Activated gamma-delta T cell treated with Interleukin-2 at 50 U/mL for 16 hours (primary cell): ENCODE measurements at regions not wholly inside any gene's neighbourhood (a gene's known extent, or its start where the extent isn't known, plus 50 kb on each side); places are given as distances from the start of the nearest gene placed in this dataset.
"Not testable (repeated sequence)": the region's sequence is repeated elsewhere in the genome, so short reads cannot be mapped to it uniquely, and the experiment has no call there.

ENCODE experiments used
- DNase-seq: peaks from one replicate; pipeline ENCODE4 v3.0.0-alpha.2; 2020

DNA sequence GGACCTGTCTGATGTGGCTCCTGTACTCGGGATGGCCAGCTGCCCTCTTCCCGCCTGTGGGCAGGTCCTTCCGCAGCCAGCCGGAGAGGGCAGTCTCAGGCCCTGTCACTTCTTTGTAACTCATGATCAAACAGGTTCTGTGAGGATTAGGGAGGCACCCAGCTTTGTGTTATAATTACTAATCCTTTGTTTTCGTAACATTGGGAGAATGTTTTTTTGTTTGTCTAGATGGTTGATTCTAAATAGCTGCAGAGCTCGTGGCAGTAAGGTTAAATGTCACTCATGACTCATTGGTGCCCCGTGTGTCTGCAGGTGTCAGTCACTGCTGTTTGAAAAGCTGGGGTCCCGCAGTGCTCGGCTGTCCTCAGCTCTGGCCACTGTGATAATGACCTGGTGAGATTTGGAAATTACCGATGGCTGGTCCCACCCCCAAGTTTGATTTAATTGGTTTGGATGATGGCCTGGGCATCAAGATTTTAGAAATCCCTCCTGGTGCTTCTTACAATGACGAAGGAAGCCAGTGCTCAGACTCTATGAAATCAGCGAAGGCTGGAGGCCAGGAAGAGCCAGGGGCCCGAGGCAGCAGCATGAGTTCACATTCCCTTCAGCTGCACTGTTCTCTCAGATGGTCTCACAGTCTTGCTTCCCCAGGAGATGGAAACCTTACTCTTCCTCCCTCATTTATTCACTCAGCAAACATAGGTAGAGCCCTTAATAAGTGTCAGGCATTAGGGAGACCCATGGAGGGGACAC, 172.8 kb downstream of the VAPA start:
- DNase-seq: no peak

- DNase-seq: no peak
Observed at GRCh38 chr18:10088734-10089133, 174.9 kb downstream of the VAPA start.

DNA sequence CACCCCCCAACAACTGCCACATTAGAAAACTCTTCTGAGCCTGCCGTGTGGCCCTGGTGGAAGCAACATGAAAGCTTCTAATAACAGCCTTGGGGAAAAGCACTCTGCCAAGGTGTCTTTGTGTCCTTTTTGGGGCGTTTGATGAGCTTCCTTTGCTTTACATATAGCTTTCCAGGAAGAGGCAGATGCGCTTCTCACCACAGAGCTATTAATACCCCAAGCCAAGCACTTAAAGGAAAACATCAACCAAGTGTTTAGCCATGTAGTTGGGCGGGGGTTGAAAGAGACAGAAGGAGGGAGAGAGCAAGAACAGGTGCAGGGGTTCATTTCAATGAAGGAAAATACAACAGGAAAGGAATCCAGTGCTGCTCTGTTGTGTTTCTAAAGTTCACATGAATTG, 176.1 kb downstream of the VAPA start:
- no peak for DNase-seq

DNA sequence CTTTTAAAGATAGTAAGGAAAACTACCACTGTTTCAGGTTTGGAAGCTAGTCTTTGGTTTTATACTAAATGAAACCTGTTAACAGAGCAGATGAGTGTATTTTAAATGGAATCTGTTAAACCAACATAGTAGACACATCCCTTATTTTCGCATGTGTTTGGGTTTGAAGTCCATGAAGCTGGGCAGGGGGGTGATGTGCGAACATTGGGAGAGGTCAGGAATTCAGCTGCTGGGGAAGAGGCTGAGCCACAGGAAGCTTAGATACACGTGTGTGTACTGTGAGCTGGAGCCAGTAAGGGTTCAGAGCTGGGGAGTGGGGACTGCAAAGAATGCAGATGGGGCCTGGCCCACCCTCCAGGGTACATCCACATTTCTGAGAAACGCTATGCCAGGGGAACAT, 176.9 kb downstream of the VAPA start:
- DNase-seq: no peak

DNA sequence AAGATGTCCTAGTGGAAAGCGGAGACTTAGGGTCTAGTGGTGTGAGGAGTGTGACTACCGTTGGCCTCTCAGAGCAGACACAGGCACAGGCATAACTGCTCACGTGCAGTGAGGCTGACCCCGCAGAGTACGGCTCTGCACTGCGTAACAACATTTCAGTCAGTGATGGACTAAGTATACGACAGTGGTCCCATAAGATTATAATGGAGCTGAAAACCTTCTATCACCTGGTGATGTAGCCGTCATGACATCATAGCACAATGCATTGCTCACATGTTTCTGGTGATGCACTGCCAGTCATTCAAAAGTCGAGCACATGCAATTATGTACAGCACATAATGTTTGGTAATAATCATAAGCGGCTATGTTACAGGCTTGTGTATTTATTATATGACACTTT, 179.6 kb downstream of the VAPA start:
- DNase-seq: no peak

DNA sequence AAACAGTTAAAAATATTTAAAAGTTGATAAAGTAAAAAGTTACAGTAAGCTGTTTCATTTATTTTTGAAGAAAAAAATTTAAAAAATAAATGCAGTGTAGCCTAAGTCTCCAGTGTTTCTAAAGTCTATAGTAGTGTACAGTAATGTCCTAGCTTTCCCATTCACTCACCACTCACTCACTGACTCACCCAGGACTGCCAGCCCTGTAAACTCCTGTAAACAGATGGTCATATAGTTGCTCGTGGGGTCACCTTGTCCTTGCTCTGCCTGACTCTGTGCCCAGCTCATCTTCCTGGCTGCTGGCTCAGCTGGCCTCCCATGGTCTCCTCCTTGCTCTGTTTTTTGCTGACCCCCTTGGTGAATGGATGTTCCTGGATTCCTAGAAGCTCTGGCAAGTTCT, 180.3 kb downstream of the VAPA start:
- no peak for DNase-seq

DNA sequence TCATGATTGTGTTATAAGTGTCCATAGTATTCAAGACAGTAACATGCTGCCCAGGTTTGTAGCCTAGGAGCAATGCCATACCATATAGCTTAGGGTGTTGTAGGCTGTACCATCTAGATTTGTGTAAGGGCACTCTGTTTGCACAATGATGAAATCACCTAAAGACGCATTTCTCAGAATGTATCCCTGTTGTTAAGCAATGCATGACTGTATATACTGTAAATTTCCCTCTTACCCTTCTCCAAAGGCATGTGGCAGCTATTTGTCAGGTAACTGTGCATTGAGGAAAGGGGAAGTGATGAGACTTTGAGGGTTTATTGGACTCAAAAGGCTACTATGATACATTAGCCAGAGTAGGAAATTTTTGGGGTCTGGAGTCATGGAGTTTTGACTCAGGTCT, 180.8 kb downstream of the VAPA start:
- DNase-seq: no peak

GRCh38 chr18:10095356-10095755, 181.5 kb downstream of the VAPA start:
- no peak for DNase-seq

DNA sequence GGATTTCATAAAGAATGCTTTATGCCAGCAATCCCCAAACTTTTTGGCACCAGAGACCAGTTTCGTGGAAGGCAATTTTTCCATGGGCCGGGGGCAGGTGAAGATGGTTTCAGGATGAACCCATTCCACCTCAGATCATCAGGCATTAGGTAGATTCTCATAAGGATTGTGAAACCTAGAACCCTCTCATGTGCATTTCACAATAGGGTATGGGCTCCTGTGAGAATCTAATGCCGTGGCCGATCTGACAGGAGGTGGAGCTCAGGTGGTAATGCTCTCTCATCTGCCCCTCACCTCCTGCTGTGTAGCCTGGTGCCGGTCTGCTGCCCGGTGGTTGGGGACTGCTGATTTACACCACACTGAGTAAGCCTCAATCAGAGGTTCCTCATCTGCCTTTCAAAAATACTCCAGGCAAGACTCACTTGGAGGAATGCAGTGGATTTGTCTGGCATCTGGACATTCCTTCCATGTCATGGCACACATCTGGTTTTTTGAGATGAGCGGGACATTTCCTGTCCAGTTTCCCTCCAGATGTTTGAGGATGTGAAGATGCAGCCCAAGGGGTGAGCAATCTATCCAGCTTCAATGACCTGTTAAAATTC, 185.8 kb downstream of the VAPA start:
- DNase-seq: no peak

GRCh38 chr18:10100196-10100595, 186.4 kb downstream of the VAPA start:
- DNase-seq: no peak

DNA sequence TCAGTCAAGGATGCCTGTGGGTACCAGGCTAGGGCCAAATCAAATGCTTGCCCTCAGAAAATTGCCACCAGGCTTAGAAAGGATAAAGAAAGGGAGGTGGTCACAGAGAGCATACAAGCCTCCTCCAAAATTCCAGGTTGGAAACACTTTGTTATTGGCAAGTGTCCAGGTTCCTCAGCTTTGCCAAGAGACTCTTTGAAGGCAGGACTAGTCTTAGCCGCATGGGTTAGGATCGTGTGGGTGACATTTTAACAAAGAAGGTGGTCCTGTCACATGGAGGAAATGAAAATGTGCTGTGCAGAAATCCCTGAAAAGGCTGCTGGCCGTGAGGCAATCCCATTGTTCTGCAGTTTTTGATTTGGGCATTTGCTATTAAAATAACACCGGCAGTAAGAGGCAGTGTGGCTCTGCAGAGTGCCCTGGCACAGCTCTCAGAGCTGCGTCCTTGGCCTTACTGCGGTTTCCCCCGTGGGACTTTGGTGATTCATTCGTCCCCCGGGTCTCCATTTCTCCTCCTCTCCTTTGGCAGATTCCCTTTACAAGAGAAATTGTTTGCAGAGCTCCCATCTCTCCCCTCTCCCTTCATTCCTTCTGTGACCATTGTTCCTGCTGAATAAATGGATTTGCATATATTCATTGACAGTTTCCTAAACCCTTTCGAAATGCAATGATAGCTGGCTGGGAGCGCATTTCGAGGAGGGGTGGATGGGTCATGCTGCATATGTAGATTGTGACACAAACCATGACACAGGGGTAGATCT, 187.3 kb downstream of the VAPA start:
- DNase-seq: no peak

GRCh38 chr18:10101729-10102128, 187.9 kb downstream of the VAPA start:
- DNase-seq: no peak

DNA sequence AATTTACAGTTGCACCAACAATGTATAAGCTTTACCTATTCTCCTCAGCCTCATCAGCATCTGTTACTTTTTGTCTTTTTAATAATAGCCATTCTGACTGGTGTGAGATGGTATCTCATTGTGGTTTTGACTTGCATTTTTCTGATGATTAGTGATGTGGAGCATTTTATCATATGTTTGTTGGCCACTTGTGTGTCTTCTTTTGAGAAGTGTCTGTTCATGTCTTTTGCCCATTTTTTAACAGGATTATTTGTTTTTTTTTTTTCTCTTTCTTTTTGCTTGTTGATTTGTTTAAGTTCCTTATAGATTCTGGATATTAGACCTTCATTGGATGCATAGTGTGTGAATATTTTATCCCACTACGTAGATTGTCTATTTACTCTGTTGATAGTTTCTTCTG, 191.3 kb downstream of the VAPA start:
- not testable (repeated sequence) for DNase-seq

DNA sequence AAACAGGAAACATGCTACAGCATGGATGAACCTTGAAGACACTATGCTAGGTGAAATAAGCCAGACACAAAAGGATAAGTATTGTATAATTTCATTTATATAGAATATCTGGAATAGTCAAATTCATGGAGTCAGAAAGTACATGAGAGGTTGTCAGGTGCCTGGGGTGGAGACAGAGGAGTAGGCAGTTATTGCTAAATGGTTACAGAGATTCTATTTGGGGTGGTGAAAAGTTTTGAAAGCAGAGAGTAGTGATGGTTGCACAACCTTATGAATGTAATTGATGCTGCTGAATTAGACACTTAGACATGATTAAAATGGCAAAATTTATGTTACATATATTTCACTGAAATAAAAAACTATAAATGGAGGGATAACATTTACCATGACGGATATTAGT, 197.4 kb downstream of the VAPA start:
- DNase-seq: no peak

GRCh38 chr18:10111944-10112343, 198.1 kb downstream of the VAPA start:
- DNase-seq: no peak

DNA sequence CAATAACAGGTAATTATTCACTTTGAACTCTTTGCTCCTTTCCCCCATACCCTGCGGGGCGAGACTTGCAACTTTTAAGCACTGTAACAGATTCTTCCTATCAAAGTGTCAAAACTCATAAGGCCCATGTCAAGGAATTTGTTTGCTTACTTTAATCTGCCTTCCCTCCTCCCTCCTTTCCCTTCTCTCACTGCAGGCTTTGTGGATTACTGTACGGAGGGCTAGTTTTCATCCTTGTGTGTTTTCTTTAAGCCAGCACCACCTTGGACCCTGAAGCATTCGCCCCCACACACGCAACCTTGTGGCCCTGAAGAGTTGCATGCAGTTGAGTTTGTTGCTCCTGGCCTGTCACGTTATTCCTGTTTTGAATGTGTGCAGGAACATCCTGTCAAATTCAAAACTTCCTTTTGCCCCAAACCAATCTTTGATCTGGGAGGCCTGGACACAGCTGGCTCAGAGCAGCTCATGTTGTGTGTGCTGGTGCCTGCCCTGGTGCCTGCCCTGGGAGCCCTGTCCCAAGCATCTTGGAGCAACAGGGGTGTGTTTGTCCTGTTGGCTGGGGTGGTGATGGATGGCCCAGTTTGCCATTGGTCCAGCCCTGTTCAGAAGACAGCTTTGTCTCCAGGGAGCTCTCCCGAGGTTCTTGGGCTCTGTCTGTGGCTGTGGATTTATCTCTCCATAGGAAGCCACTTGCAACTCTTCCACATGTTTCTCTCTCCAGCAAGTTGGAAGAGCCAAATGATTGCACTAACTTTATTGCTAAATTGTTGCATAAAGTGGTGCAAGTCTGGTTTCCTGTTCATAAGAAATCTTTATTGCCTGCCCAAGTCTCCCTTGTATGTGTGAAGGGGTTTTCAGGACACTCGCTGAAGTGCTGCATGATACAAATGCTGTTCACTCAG, 199.6 kb downstream of the VAPA start:
- no peak for DNase-seq

DNA sequence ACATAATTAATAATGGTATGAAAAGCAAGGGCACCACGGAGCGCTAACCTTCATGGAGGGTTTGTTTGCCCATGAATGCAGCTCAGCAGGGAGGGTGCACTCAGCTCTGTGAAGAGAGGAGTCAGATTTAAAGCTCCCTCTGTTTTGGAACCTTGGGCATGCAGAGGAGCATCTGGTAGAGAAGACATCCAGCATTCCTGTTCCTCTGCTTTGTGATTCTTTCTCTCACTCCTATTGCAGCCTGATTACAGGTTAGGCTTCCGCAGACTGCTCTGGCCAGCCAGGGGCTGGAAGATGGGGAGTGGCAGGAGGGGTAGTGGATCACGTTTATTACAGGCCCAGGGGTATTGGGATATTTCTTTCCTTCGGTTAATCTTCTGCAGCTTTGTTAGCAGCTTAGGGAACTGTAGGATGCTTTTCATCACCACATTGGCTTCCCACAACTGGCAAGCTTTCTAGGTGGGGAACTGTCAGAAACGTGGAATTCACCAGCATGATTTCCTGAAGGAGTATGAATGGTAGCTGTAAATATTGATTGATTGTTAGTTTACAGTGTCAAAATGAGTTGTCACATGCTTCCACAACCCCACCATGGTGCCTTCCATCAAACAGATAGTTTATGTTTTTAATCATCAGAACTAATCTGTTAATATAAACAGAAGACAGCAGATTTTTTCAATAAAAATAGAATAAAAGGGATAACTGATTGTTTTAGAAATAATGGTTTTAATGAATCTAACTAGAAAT, 201.1 kb downstream of the VAPA start:
- DNase-seq: no peak

- no peak for DNase-seq
Observed at GRCh38 chr18:10116574-10116973, 202.8 kb downstream of the VAPA start.

GRCh38 chr18:10119528-10119927, 205.7 kb downstream of the VAPA start:
- DNase-seq: no peak

DNA sequence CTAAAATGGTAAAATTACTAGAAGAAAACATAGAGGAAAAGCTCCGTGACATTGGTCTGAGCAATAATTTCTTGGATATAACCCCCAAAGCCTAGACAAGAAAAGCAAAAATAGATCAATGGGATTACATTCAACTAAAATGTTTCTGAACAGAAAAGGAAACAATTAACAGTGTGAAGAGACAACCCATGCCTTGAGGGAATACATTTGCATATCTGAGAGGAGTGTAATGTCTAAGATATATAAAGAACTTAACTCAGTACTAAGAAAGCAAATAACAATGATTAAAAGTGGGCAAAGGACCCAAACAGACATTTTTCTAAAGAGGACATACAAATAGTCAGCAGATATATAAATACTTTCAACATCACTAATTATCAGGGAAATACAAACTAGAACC, 206.2 kb downstream of the VAPA start:
- no peak for DNase-seq

DNA sequence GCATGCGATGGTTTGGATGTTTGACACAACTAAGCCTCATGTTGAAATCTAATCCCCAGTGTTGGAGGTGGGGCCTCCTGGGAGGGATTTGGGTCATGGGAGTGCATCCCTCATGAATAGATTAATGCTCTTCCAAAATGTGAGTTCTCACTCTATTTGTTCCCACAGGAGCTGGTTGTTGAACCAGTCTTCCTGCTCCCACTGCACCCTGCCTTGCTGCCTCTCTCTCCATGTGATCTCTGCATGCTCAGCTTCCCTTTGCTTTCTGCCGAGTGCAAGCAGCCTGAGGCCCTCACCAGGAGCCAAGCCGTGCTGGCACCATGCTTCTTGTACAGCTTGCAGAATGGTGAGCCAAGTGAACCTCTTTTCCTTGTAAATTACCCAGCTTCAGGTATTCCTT, 206.8 kb downstream of the VAPA start:
- no peak for DNase-seq

- no peak for DNase-seq
Observed at GRCh38 chr18:10121028-10121427, 207.2 kb downstream of the VAPA start.
